Hepatic stellate cell (primary cell): ENCODE measurements at regions not wholly inside any gene's neighbourhood (a gene's known extent, or its start where the extent isn't known, plus 50 kb on each side); places are given as distances from the start of the nearest gene placed in this dataset.

ENCODE experiments used
- DNase-seq: peaks from one replicate; pipeline ENCODE4 v3.0.0; 2011; ENCODE audit warnings: low spot score

DNA sequence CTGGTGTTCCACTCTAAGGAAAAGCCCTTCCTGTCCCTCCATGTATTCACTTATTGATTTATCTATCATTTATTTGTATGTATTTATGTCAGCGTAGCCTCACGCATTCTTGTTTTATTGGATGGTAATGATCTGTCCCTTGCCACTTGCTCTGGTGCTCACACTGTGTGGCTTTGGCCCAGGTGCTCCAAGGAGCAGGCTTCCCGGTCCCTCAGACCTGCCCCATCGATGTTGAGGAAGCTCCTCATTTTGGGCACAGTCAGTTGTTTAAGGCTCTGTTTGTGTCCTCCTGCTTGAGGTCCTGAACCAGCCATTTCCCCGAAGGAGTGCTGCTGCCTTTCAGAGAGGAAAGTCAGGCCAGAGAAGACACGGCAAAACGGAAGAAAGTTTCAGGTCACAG, 1485.4 kb downstream of the TBC1D22A start:
- DNase-seq = no peak

- DNase-seq = no peak
Measured at GRCh38 chr22:48245196-48245485, 1482.7 kb downstream of the TBC1D22A start.

DNA sequence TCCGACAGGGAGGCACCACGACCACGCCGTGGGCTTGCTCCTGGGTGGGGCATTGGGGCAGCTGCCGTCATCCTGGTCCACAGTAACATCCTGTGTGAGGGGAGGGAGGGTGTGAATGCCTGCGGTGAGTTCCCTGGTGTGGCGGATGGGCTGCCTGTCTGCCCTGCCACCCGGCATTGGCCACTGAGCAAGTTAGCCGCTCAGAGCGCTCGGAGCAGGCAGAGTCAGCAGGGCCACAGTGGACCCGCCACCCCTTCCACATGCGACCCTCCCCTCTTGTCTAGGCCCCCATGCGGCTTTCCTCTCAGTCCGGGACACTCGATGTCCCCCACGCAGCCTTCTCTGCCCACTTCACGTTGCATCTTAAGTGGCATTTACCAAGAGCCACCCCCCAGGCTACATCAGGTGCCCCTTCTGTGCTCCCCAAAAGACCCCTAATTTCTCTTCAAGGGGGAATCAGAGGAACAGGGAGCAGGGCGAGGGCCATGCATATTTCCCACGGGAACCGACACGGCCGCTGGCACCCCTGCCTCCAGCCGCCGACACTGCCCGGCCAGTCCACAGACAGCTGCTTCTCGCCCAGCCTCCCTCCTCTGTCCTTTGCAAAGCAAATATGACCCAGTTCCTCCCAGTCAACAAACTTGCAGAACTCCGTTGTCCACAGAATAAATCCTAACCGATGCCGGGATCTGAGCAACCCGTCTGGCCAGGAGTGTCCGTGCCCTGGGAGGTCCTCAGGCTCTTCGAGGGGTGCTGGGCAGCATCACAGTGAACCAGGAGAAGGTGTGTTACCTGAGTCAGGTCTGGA, 1482.1 kb downstream of the TBC1D22A start:
- DNase-seq = no peak

GRCh38 chr22:48242461-48242864, 1480.0 kb downstream of the TBC1D22A start:
- no peak for DNase-seq

DNA sequence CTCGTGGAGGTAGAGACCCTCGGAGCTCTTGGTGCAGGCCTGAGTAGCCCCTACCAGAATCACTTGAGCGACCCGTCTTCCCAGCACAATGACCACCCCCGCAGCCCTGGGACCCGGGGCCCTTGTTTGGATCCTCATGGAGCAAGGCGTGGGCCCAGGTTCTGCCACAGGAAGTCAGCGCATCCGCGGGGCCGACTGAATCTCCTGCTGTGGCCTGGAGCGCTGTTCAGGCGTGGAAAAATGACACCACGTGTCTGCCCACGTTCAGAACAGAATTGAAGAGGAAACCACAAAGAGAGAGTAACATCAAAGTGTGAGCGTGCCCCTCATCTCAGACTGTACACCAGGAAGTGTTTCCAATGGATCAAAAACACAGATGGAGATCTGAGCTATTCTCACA, 1479.2 kb downstream of the TBC1D22A start:
- DNase-seq = no peak

- DNase-seq = no peak
Measured at GRCh38 chr22:48240935-48241230, 1478.4 kb downstream of the TBC1D22A start.

GRCh38 chr22:48240148-48240934, 1477.9 kb downstream of the TBC1D22A start:
- DNase-seq = no peak

- DNase-seq = no peak
Measured at GRCh38 chr22:48239461-48240147, 1477.2 kb downstream of the TBC1D22A start.

GRCh38 chr22:48238966-48239365, 1476.5 kb downstream of the TBC1D22A start:
- DNase-seq = no peak

- no peak for DNase-seq
Measured at GRCh38 chr22:48238284-48238915, 1476.0 kb downstream of the TBC1D22A start.

- no peak for DNase-seq
Measured at GRCh38 chr22:48237466-48238283, 1475.2 kb downstream of the TBC1D22A start.

DNA sequence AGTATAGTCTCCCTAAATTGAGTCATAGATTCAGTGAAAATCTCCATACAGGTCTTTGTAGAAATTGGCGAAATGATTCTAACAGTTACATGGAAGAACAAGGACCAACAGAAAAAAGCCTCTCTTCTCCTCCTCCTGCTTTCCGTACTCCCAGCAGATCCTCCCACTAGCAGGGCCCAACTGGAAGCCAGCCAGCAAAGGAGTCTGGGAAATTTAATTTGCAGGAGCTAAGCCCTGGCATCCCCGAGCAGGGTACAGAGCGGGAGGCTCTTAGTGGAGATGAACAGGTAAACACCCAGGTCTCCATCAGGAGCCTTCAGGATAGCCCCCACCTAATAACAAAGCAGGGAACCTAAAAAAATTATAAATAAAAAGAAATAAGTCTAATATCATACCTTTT, 1473.8 kb downstream of the TBC1D22A start:
- no peak for DNase-seq

GRCh38 chr22:48235744-48236143, 1473.3 kb downstream of the TBC1D22A start:
- DNase-seq = no peak

- DNase-seq = no peak
Measured at GRCh38 chr22:48234011-48234410, 1471.6 kb downstream of the TBC1D22A start.

DNA sequence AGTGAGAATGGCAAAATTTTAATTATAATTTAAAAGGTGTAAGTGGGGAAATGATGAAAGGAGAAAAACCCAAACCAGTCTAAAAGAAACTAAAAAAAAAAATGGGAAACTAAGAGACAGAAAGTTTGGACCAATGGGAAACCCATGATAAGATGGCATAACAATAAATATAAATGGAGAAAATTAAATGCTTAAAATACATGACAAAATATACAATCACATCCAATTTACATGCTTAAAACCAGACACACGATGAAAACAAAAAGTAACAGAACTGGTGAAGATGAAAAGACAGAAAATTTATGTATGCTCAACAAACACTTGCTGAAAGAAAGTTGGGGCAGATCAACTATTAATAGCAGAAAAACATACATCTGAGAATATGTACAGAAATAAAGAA, 1471.1 kb downstream of the TBC1D22A start:
- no peak for DNase-seq

GRCh38 chr22:48228468-48228867, 1466.0 kb downstream of the TBC1D22A start:
- DNase-seq = no peak

GRCh38 chr22:48227341-48228018, 1465.0 kb downstream of the TBC1D22A start:
- DNase-seq = no peak

DNA sequence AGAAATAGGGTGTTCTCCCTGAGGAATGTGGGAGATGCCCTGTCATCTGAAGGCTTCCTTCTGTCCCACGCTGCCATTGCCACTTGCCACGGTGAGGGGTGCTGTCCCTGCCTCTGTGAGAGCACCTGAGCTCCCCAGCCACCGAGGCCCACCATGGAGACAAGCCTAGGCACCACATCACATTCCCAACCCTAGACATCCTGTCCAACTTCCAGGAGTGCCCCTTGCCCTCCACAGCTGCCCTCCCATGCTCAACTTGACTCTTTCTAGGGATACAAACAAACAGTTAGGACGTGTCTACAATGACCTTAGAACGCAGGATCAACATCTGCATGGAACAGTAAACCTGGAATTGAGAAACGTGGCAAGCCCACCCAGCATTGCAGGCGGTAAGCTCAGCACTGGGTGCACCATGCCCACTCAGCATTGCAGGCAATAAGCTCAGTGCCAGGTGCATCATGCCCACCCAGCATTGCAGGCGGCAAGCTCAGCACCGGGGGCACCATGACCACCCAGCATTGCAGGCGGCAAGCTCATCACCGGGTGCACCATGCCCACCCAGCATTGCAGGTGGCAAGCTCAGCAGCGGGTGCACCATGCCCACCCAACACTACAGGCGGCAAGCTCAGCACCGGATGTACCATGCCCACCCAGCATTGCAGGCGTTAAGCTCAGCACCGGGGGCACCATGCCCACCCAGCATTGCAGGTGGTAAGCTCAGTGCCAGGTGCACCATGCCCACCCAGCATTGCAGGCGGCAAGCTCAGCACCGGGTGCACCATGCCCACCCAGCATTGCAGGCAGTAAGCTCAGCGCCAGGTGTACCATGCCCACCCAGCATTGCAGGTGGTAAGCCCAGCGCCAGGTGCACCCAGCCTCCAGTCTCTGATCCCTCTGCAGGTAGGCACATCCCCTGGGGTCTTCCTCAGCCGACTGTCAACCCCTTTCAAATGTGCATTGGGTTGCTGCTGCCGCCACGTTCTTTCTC, 1463.9 kb downstream of the TBC1D22A start:
- no peak for DNase-seq

DNA sequence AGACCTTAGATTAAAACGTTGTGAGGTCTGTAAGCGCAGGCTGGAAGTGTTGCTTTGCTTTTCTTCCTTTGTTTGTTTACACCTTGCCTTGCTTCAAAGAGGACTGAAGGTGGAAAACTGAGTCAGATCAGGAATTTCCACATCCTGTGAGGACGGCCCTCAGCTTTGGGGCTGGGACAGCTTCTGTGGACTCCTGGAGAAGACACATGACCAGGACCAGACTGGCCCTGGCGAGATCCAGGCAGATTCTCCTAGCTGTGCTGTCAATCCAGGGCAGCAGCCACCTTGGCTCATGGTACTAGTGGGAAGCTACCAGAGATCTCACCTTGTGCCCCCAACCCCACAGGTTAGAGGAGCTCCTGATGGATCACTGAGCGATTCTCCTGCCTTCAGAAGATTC, 1461.9 kb downstream of the TBC1D22A start:
- no peak for DNase-seq
